ENCODE measurements at regions not wholly inside any gene's neighbourhood (a gene's known extent, or its start where the extent isn't known, plus 50 kb on each side); places are given as distances from the start of the nearest gene placed in this dataset.

GRCh38 chr5:84614906-84615305, 230.2 kb upstream of the EDIL3 start:
- H4K20me1 ChIP-seq (ENCODE audit: insufficient read depth) = no peaks in the 10 kb centered on the region
- no peak overlapping the region for H3K4me3 ChIP-seq (ENCODE audit: low read length)
- no peak overlapping the region for H3K27ac ChIP-seq (ENCODE audit: low read length)
- H3K79me2 ChIP-seq (replicated peaks; ENCODE audit: insufficient read depth, low read length) = no peaks in the 10 kb centered on the region
- H3K9ac ChIP-seq (ENCODE audit: low read length) = no peak overlapping the region
- H3F3A ChIP-seq (ENCODE audit: insufficient read depth, low read length, poor library complexity, severe bottlenecking) = no peaks in the 10 kb centered on the region
- no peak for TF ChIP-seq TAF1 (IDR thresholded peaks at IDR 0.05; ENCODE audit: low read depth)
- no peak for TF ChIP-seq RAD21 (conservative IDR thresholded peaks at IDR 0.05)
- TF ChIP-seq EP300 (conservative IDR thresholded peaks at IDR 0.05; ENCODE audit: poor library complexity, severe bottlenecking) = no peak
- no peak for TF ChIP-seq POLR2AphosphoS5 (IDR thresholded peaks at IDR 0.05)
- no peak for TF ChIP-seq SMC3 (conservative IDR thresholded peaks at IDR 0.05; ENCODE audit: poor library complexity)
- no peak for TF ChIP-seq REST (IDR thresholded peaks at IDR 0.05; ENCODE audit: borderline replicate concordance)
- no peak for TF ChIP-seq MXI1 (conservative IDR thresholded peaks at IDR 0.05; ENCODE audit: poor library complexity, severe bottlenecking)
- no peak for TF ChIP-seq CTCF (IDR thresholded peaks at IDR 0.05; ENCODE audit: poor library complexity, severe bottlenecking)
- no peak for TF ChIP-seq EZH2 (IDR thresholded peaks at IDR 0.05; ENCODE audit: borderline replicate concordance, insufficient read depth, low read length, poor library complexity, severe bottlenecking)
- H3K36me3 ChIP-seq (ENCODE audit: insufficient read depth, low read length) = no peaks in the 10 kb centered on the region
- H3K9me2 ChIP-seq (ENCODE audit: insufficient read depth, low read length) = no peaks in the 10 kb centered on the region
- no peaks in the 10 kb centered on the region for H3K9me3 ChIP-seq (ENCODE audit: low read length)
- H3K4me2 ChIP-seq (ENCODE audit: low read length) = no peak overlapping the region
- H2AFZ ChIP-seq (ENCODE audit: low read depth, low read length) = no peak overlapping the region
- no peaks in the 10 kb centered on the region for H3K27me3 ChIP-seq (ENCODE audit: insufficient read depth, low read depth, low read length)

GRCh38 chr5:84606784-84607183, 222.1 kb upstream of the EDIL3 start:
- no peaks in the 10 kb centered on the region for H3F3A ChIP-seq (ENCODE audit: insufficient read depth, low read length, poor library complexity, severe bottlenecking)
- H3K9me2 ChIP-seq (ENCODE audit: insufficient read depth, low read length) = no peaks in the 10 kb centered on the region
- H2AFZ ChIP-seq (ENCODE audit: low read depth, low read length) = no peak overlapping the region
- H3K27ac ChIP-seq (ENCODE audit: low read length) = no peak overlapping the region
- H3K9ac ChIP-seq (ENCODE audit: low read length) = no peak overlapping the region
- no peaks in the 10 kb centered on the region for H3K79me2 ChIP-seq (replicated peaks; ENCODE audit: insufficient read depth, low read length)
- no peaks in the 10 kb centered on the region for H4K20me1 ChIP-seq (ENCODE audit: insufficient read depth)
- H3K27me3 ChIP-seq (ENCODE audit: insufficient read depth, low read depth, low read length) = no peaks in the 10 kb centered on the region
- TF ChIP-seq RAD21 (conservative IDR thresholded peaks at IDR 0.05) (no peak), SMC3 (conservative IDR thresholded peaks at IDR 0.05; ENCODE audit: poor library complexity) (no peak), MXI1 (conservative IDR thresholded peaks at IDR 0.05; ENCODE audit: poor library complexity, severe bottlenecking) (no peak), POLR2AphosphoS5 (IDR thresholded peaks at IDR 0.05) (no peak), EP300 (conservative IDR thresholded peaks at IDR 0.05; ENCODE audit: poor library complexity, severe bottlenecking) (no peak), CTCF (IDR thresholded peaks at IDR 0.05; ENCODE audit: poor library complexity, severe bottlenecking) (no peak), TAF1 (IDR thresholded peaks at IDR 0.05; ENCODE audit: low read depth) (no peak), EZH2 (IDR thresholded peaks at IDR 0.05; ENCODE audit: borderline replicate concordance, insufficient read depth, low read length, poor library complexity, severe bottlenecking) (no peak), REST (IDR thresholded peaks at IDR 0.05; ENCODE audit: borderline replicate concordance) (no peak)
- no peaks in the 10 kb centered on the region for H3K36me3 ChIP-seq (ENCODE audit: insufficient read depth, low read length)
- no peak overlapping the region for H3K4me2 ChIP-seq (ENCODE audit: low read length)
- H3K9me3 ChIP-seq (ENCODE audit: low read length) = no peaks in the 10 kb centered on the region
- H3K4me3 ChIP-seq (ENCODE audit: low read length) = no peak overlapping the region

All from neural cell (in vitro differentiated cells).